SK-N-DZ (cell line): ENCODE measurements at regions not wholly inside any gene's neighbourhood (a gene's known extent, or its start where the extent isn't known, plus 50 kb on each side); places are given as distances from the start of the nearest gene placed in this dataset.

Experiments used
- DNase-seq: peaks from one replicate; pipeline ENCODE4 v3.0.0-alpha.2; 2015; ENCODE audit warnings: low spot score

- DNase-seq: no peak
Measured at GRCh38 chr5:20276061-20276958, 288.3 kb upstream of the CDH18 start.

GRCh38 chr5:20266066-20266465 is 278.1 kb upstream of the CDH18 start:
- no peak for DNase-seq

DNA sequence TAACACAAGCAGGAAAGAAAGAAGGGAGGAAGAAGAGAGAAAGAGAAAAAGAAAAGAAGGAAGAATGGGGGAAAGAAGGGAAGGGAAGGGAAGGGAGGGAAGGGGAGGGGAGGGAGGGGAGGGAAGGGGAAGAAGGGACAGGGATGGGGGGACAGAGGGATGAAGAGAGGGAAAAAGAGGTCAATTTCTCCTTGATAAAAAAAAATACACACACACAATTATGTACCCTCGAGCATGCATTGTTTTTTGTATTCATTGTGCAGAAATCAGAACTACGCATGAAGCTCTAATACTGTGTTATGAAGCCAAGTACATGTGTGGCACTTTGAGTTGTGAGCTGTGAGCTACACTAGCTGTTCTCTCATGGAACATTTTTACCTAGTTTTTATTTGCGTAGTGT is 274.9 kb upstream of the CDH18 start:
- no peak for DNase-seq

GRCh38 chr5:20254748-20255147 is 266.7 kb upstream of the CDH18 start:
- DNase-seq: no peak

DNA sequence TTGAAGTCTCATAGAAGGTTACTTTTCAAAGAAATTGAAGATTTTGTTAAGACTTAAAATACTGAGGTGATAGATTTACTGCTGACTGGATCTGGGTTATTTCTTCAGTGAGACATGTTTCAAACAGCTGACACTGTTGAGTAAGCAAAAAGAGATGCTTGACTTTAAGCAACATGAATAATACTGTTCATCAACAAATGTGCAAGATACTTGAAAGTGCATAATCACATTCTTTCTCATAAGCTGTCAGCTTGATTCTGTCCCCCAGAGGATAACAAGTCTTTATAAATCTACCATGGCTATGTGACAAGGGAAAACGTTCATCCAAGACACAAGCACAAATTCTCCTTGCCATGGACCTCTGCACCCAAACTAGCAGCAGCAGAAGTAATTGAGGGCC is 260.1 kb upstream of the CDH18 start:
- DNase-seq: no peak

DNA sequence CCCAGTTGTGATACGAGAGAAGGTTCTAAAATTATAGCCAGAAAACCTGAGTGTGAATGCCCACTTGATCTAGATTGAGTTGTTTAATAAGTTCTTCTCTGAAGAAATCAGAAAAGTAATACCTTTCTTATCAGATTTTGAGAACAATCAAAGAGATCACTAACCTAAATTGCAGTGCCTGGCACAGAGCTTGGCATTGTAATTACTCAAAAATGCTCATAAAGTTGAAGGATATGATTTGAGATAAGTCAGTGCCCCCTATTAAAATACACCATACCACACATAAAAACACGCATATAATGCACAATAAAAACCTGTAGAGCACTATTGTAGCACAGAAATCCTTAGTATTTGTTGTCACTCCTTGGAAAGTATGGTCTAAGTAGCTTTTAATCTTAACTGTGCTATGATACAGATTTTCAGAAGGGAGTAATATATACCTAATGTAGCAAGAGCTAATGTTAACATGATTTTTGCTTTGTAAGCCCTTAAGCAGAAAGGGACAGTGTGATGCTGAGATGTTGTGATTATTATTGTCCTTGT is 257.5 kb upstream of the CDH18 start:
- DNase-seq: no peak

- no peak for DNase-seq
Measured at GRCh38 chr5:20241351-20241750, 253.4 kb upstream of the CDH18 start.

- DNase-seq: no peak
Measured at GRCh38 chr5:20231040-20231439, 243.0 kb upstream of the CDH18 start.

- no peak for DNase-seq
Measured at GRCh38 chr5:20230010-20230409, 242.0 kb upstream of the CDH18 start.

DNA sequence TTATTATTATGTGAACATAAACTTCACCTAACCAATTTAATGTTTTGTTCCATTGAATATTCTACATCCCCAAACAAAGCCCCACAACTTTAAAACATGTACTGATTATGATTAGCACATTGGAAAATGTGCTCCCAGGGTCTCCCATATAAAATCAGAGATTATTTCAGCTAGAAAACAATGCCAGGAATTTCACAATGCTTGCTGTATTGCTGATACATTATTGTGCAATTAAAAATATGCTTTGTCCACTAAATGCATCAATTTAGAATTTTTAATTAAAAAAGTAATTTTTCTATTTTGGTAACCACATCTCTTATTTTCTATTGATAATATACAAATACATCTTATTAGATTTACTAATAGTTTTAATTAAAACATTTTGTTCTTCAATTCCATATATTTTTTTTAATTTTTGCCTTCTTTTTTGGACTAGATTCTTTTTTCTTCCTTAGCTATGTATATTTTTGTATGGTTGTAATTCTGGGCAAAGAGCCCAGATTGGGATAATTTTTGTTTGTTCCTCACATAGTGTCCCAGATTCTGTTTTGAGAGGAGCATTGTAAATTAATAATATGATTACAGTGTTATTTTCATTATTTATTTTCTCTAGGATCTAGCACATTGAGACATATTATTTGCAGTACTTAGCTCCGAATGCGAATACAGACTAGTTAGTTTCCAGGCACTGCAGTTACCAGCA is 241.5 kb upstream of the CDH18 start:
- no peak for DNase-seq

- DNase-seq: no peak
Measured at GRCh38 chr5:20224966-20225365, 237.0 kb upstream of the CDH18 start.

DNA sequence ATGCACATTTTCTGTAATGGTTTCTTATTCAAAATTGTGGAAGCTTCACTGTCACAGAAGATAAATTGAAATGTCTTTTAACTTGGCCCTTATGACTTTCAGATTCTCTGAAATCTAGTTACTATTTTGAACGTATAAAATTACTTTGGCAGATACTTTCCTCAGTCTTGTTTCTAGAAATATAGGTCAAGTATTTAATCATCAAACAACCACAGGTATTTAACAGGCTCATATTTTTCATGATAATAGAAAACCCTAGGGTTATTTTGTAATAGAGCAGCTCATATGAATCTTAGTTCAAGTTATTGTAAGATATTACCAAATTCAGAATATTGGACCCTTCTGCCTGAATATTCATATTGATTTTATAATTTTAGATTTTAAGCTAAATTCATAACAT is 236.0 kb upstream of the CDH18 start:
- no peak for DNase-seq

GRCh38 chr5:20223451-20223850 is 235.5 kb upstream of the CDH18 start:
- no peak for DNase-seq

DNA sequence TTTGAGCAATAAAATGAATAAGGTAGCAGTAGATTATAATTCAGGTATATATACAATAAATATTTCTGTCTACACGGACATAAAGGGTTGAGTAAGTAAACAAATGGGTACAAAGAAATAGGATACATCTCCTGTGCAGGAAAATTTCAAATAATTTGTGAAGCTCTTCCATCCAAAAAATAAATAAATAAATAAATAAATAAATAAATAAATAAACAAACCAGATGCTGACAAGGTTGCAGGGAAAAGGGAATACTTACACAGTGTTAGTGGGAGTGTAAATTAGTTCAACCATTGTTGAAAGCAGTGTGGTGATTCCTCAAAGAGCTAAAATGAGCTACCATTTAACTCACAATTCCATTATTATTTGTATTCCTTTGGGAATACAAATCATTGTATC is 227.3 kb upstream of the CDH18 start:
- no peak for DNase-seq

DNA sequence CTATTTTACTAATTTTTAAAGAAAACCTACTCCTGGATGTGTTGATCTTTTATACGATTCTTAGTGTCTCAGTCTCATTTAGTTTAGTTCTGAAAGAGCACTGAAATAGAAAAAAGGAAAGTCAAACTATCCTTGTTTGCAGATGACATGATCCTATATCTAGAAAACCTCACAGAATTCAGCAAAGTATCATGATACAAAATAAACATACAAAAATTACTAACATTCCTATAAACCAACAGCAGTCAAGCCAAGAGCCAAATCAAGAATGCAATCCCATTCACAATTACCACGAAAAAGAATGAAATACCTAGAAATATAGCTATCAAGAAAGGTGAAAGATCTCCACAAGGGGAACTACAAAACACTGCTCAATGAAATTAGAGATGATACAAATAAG is 225.8 kb upstream of the CDH18 start:
- DNase-seq: no peak

GRCh38 chr5:20212701-20213100 is 224.7 kb upstream of the CDH18 start:
- no peak for DNase-seq

GRCh38 chr5:20166456-20166855 is 178.5 kb upstream of the CDH18 start:
- no peak for DNase-seq

GRCh38 chr5:20158006-20158405 is 170.0 kb upstream of the CDH18 start:
- DNase-seq: no peak

DNA sequence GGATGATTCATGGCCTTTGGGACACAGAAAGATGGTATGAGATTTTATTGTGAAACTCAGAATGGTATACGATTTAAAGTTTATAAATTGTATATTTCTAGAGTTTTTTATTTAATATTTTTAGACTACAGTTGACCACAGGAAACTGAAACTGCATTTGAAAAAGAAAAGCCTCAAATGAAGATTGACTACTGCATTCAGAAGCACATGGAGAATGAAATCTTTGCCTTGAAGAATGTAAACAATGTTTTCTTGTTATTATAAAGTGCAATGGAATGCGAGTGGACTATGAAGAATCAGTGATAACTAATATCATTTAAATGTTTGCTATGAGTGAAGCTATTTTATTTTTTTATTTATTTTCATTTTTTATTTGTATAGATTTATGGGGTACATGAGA is 169.1 kb upstream of the CDH18 start:
- no peak for DNase-seq

DNA sequence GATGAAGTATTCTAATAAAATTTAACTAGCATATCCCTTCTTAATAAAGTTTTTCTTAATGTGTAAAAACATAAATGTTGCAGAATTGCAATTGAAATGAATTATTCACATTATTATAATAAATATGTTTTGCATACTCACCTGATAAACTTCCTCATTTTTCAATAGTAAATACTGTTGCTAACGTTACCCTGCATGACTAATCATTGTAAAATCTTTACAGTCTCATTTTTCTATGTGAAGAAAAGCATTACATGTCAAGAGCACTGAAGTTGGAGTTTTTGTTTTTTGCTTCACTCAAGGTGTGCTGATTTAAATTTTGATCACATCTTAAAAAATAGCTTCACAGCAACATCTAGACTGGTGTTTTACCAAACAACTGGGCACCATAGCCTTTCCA is 157.2 kb upstream of the CDH18 start:
- no peak for DNase-seq

DNA sequence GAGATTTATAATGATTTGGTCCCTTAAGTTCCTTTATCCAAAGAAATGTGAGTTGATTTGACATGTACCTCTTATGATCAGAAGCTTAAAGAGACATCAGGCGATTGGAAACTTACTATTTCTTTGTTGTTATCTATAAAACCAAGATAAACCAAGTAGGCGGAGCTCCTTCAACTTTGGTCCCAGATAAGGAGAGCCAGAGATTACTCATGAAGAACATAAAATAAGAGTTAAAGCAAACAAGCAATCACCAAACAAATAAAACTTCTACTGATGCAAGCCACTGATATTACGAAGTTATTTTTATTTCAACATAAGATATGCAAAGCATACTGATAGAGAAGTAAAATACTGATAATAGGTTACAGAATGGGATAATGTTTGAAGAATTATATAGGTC is 141.5 kb upstream of the CDH18 start:
- DNase-seq: no peak

- DNase-seq: no peak
Measured at GRCh38 chr5:20128343-20128742, 140.3 kb upstream of the CDH18 start.

DNA sequence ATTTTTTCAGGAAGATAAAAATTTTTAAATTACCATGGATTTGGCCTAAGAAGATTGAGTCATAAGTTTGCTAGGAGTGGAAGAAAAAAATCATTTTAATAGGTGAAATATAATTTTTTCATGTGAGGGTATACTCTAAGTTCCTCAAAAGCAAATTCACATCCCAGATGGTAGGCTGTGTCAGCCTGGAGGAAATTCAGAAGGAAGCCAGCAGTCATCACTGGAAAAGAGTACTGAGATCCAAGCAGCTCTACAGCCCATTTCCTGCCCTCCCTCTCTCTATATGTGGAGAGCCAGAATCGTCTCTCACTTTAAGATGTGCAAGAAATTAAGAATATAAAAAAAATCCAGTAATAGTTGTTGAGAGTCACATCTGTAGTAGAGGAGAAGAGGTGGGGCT is 126.5 kb upstream of the CDH18 start:
- DNase-seq: no peak
